Neural cell (in vitro differentiated cells): ENCODE measurements at regions not wholly inside any gene's neighbourhood (a gene's known extent, or its start where the extent isn't known, plus 50 kb on each side); places are given as distances from the start of the nearest gene placed in this dataset.

Source experiments
- H2AFZ ChIP-seq: fragments of 200-600, 300-800 bp; sonication (generic), shearing (Covaris generic); 2 replicates; pipeline ENCODE4 v1.6.0; 2014; ENCODE audit warnings: low read depth, mild to moderate bottlenecking, antibody characterized with exemption, low read length, moderate library complexity
- H3F3A ChIP-seq: fragments of 200-600 bp; shearing (Covaris generic); 2 replicates; pipeline ENCODE4 v1.6.1; 2016; ENCODE audit warnings: mild to moderate bottlenecking, moderate library complexity, mixed read lengths, antibody characterized with exemption, low read length; ENCODE audit not compliant: insufficient read depth, poor library complexity, severe bottlenecking
- H3K27ac ChIP-seq: fragments of 200-600, 300-800 bp; sonication (generic), shearing (Covaris generic); 2 replicates; pipeline ENCODE4 v1.5.1; 2014; ENCODE audit warnings: mild to moderate bottlenecking, low read length, moderate library complexity
- H3K27me3 ChIP-seq: fragments of 300-800, 200-600 bp; sonication (generic), shearing (Covaris generic); 2 replicates; pipeline ENCODE4 v1.6.0; 2014; ENCODE audit warnings: mild to moderate bottlenecking, low read depth, low read length, moderate library complexity; ENCODE audit not compliant: insufficient read depth
- H3K36me3 ChIP-seq: fragments of 300-800, 200-600 bp; sonication (generic), shearing (Covaris generic); 2 replicates; pipeline ENCODE4 v1.5.1; 2014; ENCODE audit warnings: mild to moderate bottlenecking, antibody characterized with exemption, low read length, moderate library complexity; ENCODE audit not compliant: insufficient read depth
- H3K4me2 ChIP-seq: fragments of 300-800, 200-600 bp; sonication (generic), shearing (Covaris generic); 2 replicates; pipeline ENCODE4 v1.6.0; 2014; ENCODE audit warnings: mild to moderate bottlenecking, low read length
- H3K4me3 ChIP-seq: fragments of 300-800, 200-600 bp; sonication (generic), shearing (Covaris generic); 2 replicates; pipeline ENCODE4 v1.5.1; 2014; ENCODE audit warnings: mild to moderate bottlenecking, low read length, moderate library complexity
- H3K79me2 ChIP-seq: fragments of 200-600 bp; shearing (Covaris generic); replicated peaks from 2 replicates; pipeline ENCODE4 v1.6.0; 2014; ENCODE audit warnings: mild to moderate bottlenecking, low read length, moderate library complexity; ENCODE audit not compliant: insufficient read depth
- H3K9ac ChIP-seq: fragments of 300-800, 200-600 bp; sonication (generic), shearing (Covaris generic); 2 replicates; pipeline ENCODE4 v1.6.1; 2016; ENCODE audit warnings: mild to moderate bottlenecking, low read length, mixed read lengths
- H3K9me2 ChIP-seq: fragments of 200-600 bp; shearing (Covaris generic); 2 replicates; pipeline ENCODE4 v1.6.1; 2016; ENCODE audit warnings: mild to moderate bottlenecking, low read length, mixed read lengths; ENCODE audit not compliant: insufficient read depth
- H3K9me3 ChIP-seq: fragments of 200-600, 300-800 bp; sonication (generic), shearing (Covaris generic); 2 replicates; pipeline ENCODE4 v1.6.1; 2016; ENCODE audit warnings: mild to moderate bottlenecking, mixed run types, low read length, moderate library complexity, mixed read lengths
- H4K20me1 ChIP-seq: fragments of 200-600 bp; shearing (Covaris generic); 2 replicates; pipeline ENCODE4 v1.6.1; 2016; ENCODE audit warnings: mild to moderate bottlenecking, mixed run types; ENCODE audit not compliant: insufficient read depth
- CTCF ChIP-seq: fragments of 450-650 bp; IDR thresholded peaks from 2 replicates; pipeline ENCODE4 v1.5.1; 2014; ENCODE audit warnings: antibody characterized with exemption, mild to moderate bottlenecking, moderate library complexity; ENCODE audit not compliant: poor library complexity, severe bottlenecking
- EP300 ChIP-seq: fragments of 450-650 bp; conservative IDR thresholded peaks from 2 replicates; pipeline ENCODE4 v1.6.1; 2014; ENCODE audit warnings: antibody characterized with exemption, mild to moderate bottlenecking, moderate library complexity; ENCODE audit not compliant: poor library complexity, severe bottlenecking
- EZH2 ChIP-seq: fragments of 200-600, 300-800 bp; shearing (Covaris generic), sonication (generic); IDR thresholded peaks from 2 replicates; pipeline ENCODE4 v1.6.1; 2014; ENCODE audit warnings: antibody characterized with exemption, low read length, borderline replicate concordance, mild to moderate bottlenecking; ENCODE audit not compliant: insufficient read depth, poor library complexity, severe bottlenecking
- MXI1 ChIP-seq: fragments of 450-650 bp; conservative IDR thresholded peaks from 2 replicates; pipeline ENCODE4 v1.6.1; 2014; ENCODE audit warnings: antibody characterized with exemption, mild to moderate bottlenecking; ENCODE audit not compliant: poor library complexity, severe bottlenecking
- POLR2AphosphoS5 ChIP-seq: IDR thresholded peaks from 2 replicates; pipeline ENCODE4 v1.6.1; 2012
- RAD21 ChIP-seq: fragments of 450-650 bp; conservative IDR thresholded peaks from 2 replicates; pipeline ENCODE4 v1.6.1; 2014; ENCODE audit warnings: antibody characterized with exemption, mild to moderate bottlenecking, moderate library complexity
- REST ChIP-seq: IDR thresholded peaks from 2 replicates; pipeline ENCODE4 v1.6.1; 2012; ENCODE audit warnings: borderline replicate concordance
- SMC3 ChIP-seq: fragments of 450-650 bp; conservative IDR thresholded peaks from 2 replicates; pipeline ENCODE4 v1.6.1; 2014; ENCODE audit warnings: antibody characterized with exemption, mild to moderate bottlenecking, moderate library complexity; ENCODE audit not compliant: poor library complexity
- TAF1 ChIP-seq: IDR thresholded peaks from 2 replicates; pipeline ENCODE4 v1.6.1; 2012; ENCODE audit warnings: low read depth

DNA sequence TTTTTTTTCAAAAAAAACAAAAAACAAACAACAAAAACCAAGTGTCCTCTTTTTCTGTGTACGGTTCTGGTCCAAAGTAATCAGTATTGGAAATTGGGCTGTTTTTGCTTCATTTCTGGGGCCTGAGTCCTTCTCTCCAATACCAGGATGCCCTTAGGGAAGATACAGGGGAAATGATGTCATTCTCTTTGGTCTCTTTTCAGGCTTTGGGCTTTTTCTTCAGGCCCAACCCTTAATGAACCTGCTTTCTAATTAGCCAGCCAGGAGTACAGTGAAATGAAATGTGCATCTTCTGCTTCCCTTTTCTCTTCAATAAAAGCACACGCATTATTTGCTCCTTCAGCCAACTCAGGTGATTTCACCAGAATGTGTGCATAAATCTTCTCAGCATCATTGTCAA, 52.6 kb upstream of the RBPJ start:
- Histone ChIP-seq H3K36me3 (no peaks in the 10 kb centered on the region), H4K20me1 (no peaks in the 10 kb centered on the region), H3K9me2 (no peaks in the 10 kb centered on the region), H3K9ac (no peak overlapping the region), H3K27ac (no peak overlapping the region), H3K4me2 (no peak overlapping the region), H3K4me3 (no peak overlapping the region), H2AFZ (no peak overlapping the region), H3K79me2 (no peaks in the 10 kb centered on the region), H3K27me3 (no peaks in the 10 kb centered on the region), H3K9me3 (no peaks in the 10 kb centered on the region), H3F3A (no peaks in the 10 kb centered on the region)
- TF ChIP-seq MXI1 (no peak), EZH2 (no peak), CTCF (no peak), REST (no peak), EP300 (no peak), SMC3 (no peak), RAD21 (no peak), TAF1 (no peak)

DNA sequence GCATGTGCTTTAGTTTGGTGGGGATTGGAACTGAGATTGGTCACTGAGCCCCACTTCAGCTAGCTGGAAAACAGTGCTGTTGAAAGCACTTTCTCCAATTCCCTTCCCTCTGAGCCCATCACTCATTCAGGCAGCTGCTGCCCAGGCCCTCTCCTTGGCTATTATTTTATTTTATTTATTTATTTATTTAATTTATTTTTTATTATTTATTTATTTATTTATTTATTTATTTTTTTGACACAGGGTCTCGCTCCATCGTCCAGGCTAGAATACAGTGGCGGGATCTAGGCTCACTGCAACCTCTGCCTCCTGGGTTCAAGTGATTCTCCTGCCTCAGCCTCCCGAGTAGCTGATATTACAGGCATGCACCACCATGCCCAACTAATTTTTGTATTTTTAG, 51.8 kb upstream of the RBPJ start:
- Histone ChIP-seq H3K9me2 (no peaks in the 10 kb centered on the region), H3K27me3 (no peaks in the 10 kb centered on the region), H3K9ac (no peak overlapping the region), H3F3A (no peaks in the 10 kb centered on the region), H3K4me3 (no peak overlapping the region), H4K20me1 (no peaks in the 10 kb centered on the region), H3K4me2 (no peak overlapping the region), H3K27ac (no peak overlapping the region), H3K9me3 (no peaks in the 10 kb centered on the region), H2AFZ (no peak overlapping the region), H3K79me2 (no peaks in the 10 kb centered on the region), H3K36me3 (no peaks in the 10 kb centered on the region)
- TF ChIP-seq CTCF, result no peak
- TF ChIP-seq RAD21, result no peak
- no peak for TF ChIP-seq EP300
- no peak for TF ChIP-seq POLR2AphosphoS5
- no peak for TF ChIP-seq REST
- no peak for TF ChIP-seq SMC3
- no peak for TF ChIP-seq EZH2
- TF ChIP-seq TAF1, result no peak
- no peak for TF ChIP-seq MXI1
